ENCODE measurements at regions not wholly inside any gene's neighbourhood (a gene's known extent, or its start where the extent isn't known, plus 50 kb on each side); places are given as distances from the start of the nearest gene placed in this dataset.

DNA sequence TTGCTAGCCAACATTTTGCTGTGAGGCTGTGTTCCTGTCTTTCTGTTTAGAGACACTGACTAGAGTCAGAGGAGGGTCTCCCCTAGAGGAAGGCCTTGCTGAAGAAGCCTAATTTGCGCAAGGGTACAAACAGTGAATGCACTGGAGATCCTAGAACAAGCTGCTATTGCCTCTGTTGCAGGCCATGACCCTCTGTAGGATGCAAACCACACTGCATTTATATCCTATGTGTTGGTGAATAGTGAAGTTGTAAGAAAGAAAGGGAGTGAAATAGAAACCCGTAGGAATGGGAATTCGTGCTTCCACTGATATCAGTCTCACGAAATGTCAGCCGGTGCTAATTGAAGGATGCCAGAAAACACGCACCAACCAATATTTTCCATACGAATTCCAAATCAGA is 88.2 kb downstream of the GJA1 start:
- TF ChIP-seq POLR2A (IDR thresholded peaks at IDR 0.05; ENCODE audit: low read depth): no peak
- TF ChIP-seq, protein P1, sequence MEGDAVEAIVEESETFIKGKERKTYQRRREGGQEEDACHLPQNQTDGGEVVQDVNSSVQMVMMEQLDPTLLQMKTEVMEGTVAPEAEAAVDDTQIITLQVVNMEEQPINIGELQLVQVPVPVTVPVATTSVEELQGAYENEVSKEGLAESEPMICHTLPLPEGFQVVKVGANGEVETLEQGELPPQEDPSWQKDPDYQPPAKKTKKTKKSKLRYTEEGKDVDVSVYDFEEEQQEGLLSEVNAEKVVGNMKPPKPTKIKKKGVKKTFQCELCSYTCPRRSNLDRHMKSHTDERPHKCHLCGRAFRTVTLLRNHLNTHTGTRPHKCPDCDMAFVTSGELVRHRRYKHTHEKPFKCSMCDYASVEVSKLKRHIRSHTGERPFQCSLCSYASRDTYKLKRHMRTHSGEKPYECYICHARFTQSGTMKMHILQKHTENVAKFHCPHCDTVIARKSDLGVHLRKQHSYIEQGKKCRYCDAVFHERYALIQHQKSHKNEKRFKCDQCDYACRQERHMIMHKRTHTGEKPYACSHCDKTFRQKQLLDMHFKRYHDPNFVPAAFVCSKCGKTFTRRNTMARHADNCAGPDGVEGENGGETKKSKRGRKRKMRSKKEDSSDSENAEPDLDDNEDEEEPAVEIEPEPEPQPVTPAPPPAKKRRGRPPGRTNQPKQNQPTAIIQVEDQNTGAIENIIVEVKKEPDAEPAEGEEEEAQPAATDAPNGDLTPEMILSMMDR (IDR thresholded peaks at IDR 0.05): no peak
